GM23338 (cell line): ENCODE measurements at regions not wholly inside any gene's neighbourhood (a gene's known extent, or its start where the extent isn't known, plus 50 kb on each side); places are given as distances from the start of the nearest gene placed in this dataset.

Experiments
- ATAC-seq: fragments of 200-7000 bp; cut with Tn5 transposase; 3 replicates; pipeline ENCODE4 v1.9.1; 2020
- DNase-seq: peaks from one replicate; pipeline ENCODE4 v3.0.0-alpha.2; 2015; ENCODE audit warnings: low spot score
- H2AFZ ChIP-seq: fragments of 200-600 bp; sonication (generic); 2 replicates; pipeline ENCODE4 v1.8.0; 2016; ENCODE audit warnings: antibody characterized with exemption, mild to moderate bottlenecking, moderate library complexity
- H3F3A ChIP-seq: fragments of 200-600 bp; sonication (generic); replicated peaks from 2 replicates; pipeline ENCODE4 v1.8.0; 2017; ENCODE audit warnings: antibody characterized with exemption, mixed run types, low read depth
- H3K27ac ChIP-seq: fragments of 200-600 bp; sonication (generic); 2 replicates; pipeline ENCODE4 v1.6.1; 2016; ENCODE audit warnings: low read depth
- H3K27me3 ChIP-seq: fragments of 200-600 bp; sonication (generic); 2 replicates; pipeline ENCODE4 v1.8.0; 2016; ENCODE audit warnings: mild to moderate bottlenecking, mixed run types, moderate library complexity; ENCODE audit not compliant: insufficient read depth
- H3K36me3 ChIP-seq: fragments of 200-600 bp; sonication (generic); 2 replicates; pipeline ENCODE4 v1.8.0; 2016; ENCODE audit warnings: mild to moderate bottlenecking; ENCODE audit not compliant: insufficient read depth
- H3K4me1 ChIP-seq: fragments of 200-600 bp; sonication (generic); 2 replicates; pipeline ENCODE4 v1.8.0; 2016; ENCODE audit warnings: mild to moderate bottlenecking, moderate library complexity; ENCODE audit not compliant: insufficient read depth
- H3K4me2 ChIP-seq: fragments of 200-600 bp; sonication (generic); 2 replicates; pipeline ENCODE4 v1.7.1; 2017; ENCODE audit warnings: mixed run types
- H3K4me3 ChIP-seq: fragments of 200-600 bp; sonication (generic); 2 replicates; pipeline ENCODE4 v1.6.1; 2016; ENCODE audit warnings: mixed run types
- H3K79me2 ChIP-seq: fragments of 200-600 bp; sonication (generic); replicated peaks from 2 replicates; pipeline ENCODE4 v1.8.0; 2017; ENCODE audit warnings: mild to moderate bottlenecking; ENCODE audit not compliant: insufficient read depth
- H3K9me2 ChIP-seq: fragments of 200-600 bp; sonication (generic); 2 replicates; pipeline ENCODE4 v1.8.0; 2017; ENCODE audit not compliant: insufficient read depth
- H4K20me1 ChIP-seq: fragments of 200-600 bp; sonication (generic); replicated peaks from 2 replicates; pipeline ENCODE4 v1.8.0; 2017; ENCODE audit warnings: mild to moderate bottlenecking; ENCODE audit not compliant: insufficient read depth
- H3K27ac Mint-ChIP-seq: 2 replicates; pipeline ENCODE4 v1.8.0; 2020; ENCODE audit warnings: inconsistent platforms, mild to moderate bottlenecking, moderate library complexity, mixed read lengths
- H3K27me3 Mint-ChIP-seq: 3 replicates; pipeline ENCODE4 v1.8.0; 2022; ENCODE audit warnings: low read depth, mild to moderate bottlenecking, moderate library complexity, mixed read lengths, inconsistent platforms; ENCODE audit not compliant: insufficient read depth, poor library complexity
- H3K36me3 Mint-ChIP-seq: 3 replicates; pipeline ENCODE4 v1.8.0; 2021; ENCODE audit warnings: low read depth, mild to moderate bottlenecking, inconsistent platforms, moderate library complexity, mixed read lengths
- H3K4me1 Mint-ChIP-seq: 3 replicates; pipeline ENCODE4 v1.8.0; 2020; ENCODE audit warnings: mild to moderate bottlenecking, inconsistent platforms, mixed read lengths
- H3K4me3 Mint-ChIP-seq: 3 replicates; pipeline ENCODE4 v1.8.0; 2021; ENCODE audit warnings: moderate library complexity, mild to moderate bottlenecking, inconsistent platforms, mixed read lengths
- H3K9me3 Mint-ChIP-seq: 3 replicates; pipeline ENCODE4 v1.8.0; 2020; ENCODE audit warnings: moderate library complexity, mild to moderate bottlenecking, inconsistent platforms, mixed read lengths
- CREB1 ChIP-seq: fragments of 250-450 bp; sonication (Bioruptor Pico); IDR thresholded peaks from 2 replicates; pipeline ENCODE4 v1.5.0; 2020; ENCODE audit warnings: low read depth, mild to moderate bottlenecking, moderate library complexity
- CTCF ChIP-seq, 2 experiments: fragments of 200-600 bp in 1 of 2; sonication (generic) in 1 of 2; conservative IDR thresholded peaks; 2 replicates each; pipeline versions ENCODE4 v1.5.1 to v1.6.1; 2016 to 2017; ENCODE audit warnings: antibody characterized with exemption in 2 of 2, low read depth in 2 of 2, mild to moderate bottlenecking in 2 of 2, moderate library complexity in 1 of 2
- ETS1 ChIP-seq: IDR thresholded peaks from 2 replicates; pipeline ENCODE4 v1.6.1; 2016; ENCODE audit warnings: antibody characterized with exemption
- EZH2 ChIP-seq: fragments of 200-600 bp; sonication (generic); IDR thresholded peaks from one replicate; pipeline ENCODE4 v1.8.0; 2017; ENCODE audit warnings: antibody characterized with exemption, mild to moderate bottlenecking, low read depth; ENCODE audit not compliant: unreplicated experiment
- EZH2phosphoT487 ChIP-seq: fragments of 200-600 bp; sonication (generic); IDR thresholded peaks from one replicate; pipeline ENCODE4 v1.8.1; 2018; ENCODE audit warnings: antibody characterized with exemption; ENCODE audit not compliant: unreplicated experiment
- JUNB ChIP-seq: IDR thresholded peaks from one replicate; pipeline ENCODE4 v1.6.1; 2016; ENCODE audit warnings: antibody characterized with exemption; ENCODE audit not compliant: unreplicated experiment
- NANOG ChIP-seq: IDR thresholded peaks from 2 replicates; pipeline ENCODE4 v1.6.1; 2016; ENCODE audit warnings: antibody characterized with exemption, borderline replicate concordance
- POLR2AphosphoS5 ChIP-seq: IDR thresholded peaks from 2 replicates; pipeline ENCODE4 v1.6.1; 2016; ENCODE audit warnings: antibody characterized with exemption, low read depth
- REST ChIP-seq: IDR thresholded peaks from one replicate; pipeline ENCODE4 v1.6.1; 2018; ENCODE audit warnings: antibody characterized with exemption; ENCODE audit not compliant: unreplicated experiment
- STAT1 ChIP-seq: IDR thresholded peaks from one replicate; pipeline ENCODE4 v1.6.1; 2016; ENCODE audit warnings: antibody characterized with exemption; ENCODE audit not compliant: unreplicated experiment
- ZNF114 ChIP-seq: fragments of 250-450 bp; sonication (Bioruptor Pico); IDR thresholded peaks from 2 replicates; pipeline ENCODE4 v1.5.0; 2020; ENCODE audit warnings: mild to moderate bottlenecking, moderate library complexity
- ZNF331 ChIP-seq: fragments of 250-450 bp; sonication (Bioruptor Pico); IDR thresholded peaks from 2 replicates; pipeline ENCODE4 v1.5.0; 2020; ENCODE audit warnings: low read depth, mild to moderate bottlenecking, moderate library complexity
- ZNF462 ChIP-seq: fragments of 250-450 bp; sonication (Bioruptor Pico); IDR thresholded peaks from 2 replicates; pipeline ENCODE4 v1.5.0; 2020; ENCODE audit warnings: mild to moderate bottlenecking, moderate library complexity

DNA sequence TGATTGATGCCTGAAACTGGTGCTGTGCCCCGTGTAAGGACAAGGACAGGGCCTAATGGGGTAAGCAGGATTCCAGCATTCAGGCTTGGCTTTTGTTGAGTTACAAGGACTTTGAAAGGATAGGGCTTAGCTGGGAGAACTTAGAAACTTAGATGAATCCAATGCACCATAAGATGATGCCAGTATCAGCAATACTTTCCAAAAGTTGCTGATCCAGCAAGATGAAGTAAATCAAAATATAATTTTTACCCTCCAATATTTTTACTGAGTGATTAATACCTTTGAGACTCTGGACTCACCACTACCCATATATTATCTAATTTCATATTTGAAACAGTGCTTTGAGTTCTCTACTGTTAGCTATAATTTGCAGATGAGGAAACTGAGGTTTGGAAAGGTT is 354.5 kb upstream of the ATP5MC3 start:
- Mint-ChIP-seq H3K27ac (no peak overlapping the region), H3K4me3 (no peak overlapping the region), H3K9me3 (no peaks in the 10 kb centered on the region; the same call in 2 of the 3 replicates), H3K4me1 (no peaks in the 10 kb centered on the region; the same call in 2 of the 3 replicates), H3K27me3 (no peaks in the 10 kb centered on the region), H3K36me3 (no peaks in the 10 kb centered on the region)
- H2AFZ ChIP-seq, result no peak overlapping the region
- no peak; the same call in 2 of the 3 replicates for ATAC-seq
- H3K4me1 ChIP-seq, result no peaks in the 10 kb centered on the region
- TF ChIP-seq CREB1 (CRISPR knock-in tag), result no peak
- no peak for TF ChIP-seq ZNF114 (CRISPR knock-in tag)
- TF ChIP-seq EZH2phosphoT487, result no peak
- no peak for TF ChIP-seq NANOG
- TF ChIP-seq STAT1, result no peak
- TF ChIP-seq POLR2AphosphoS5, result no peak
- no peak for TF ChIP-seq ZNF462 (CRISPR knock-in tag)
- TF ChIP-seq ETS1, result no peak
- TF ChIP-seq JUNB, result no peak
- no peak for TF ChIP-seq CTCF (conservative IDR thresholded peaks at IDR 0.05; ENCODE audit: low read depth in 2 of 2)
- TF ChIP-seq ZNF331 (CRISPR knock-in tag), result no peak
- TF ChIP-seq EZH2, result no peak
- no peak for TF ChIP-seq REST
- H3K27me3 ChIP-seq, result no peaks in the 10 kb centered on the region
- H3K79me2 ChIP-seq, result no peaks in the 10 kb centered on the region
- H3K9me2 ChIP-seq, result 0 out of 2 replicates have a peak, but pooled peaks cover 2% of the 10 kb centered on the region
- DNase-seq, result no peak
- no peak overlapping the region for H3K27ac ChIP-seq
- no peaks in the 10 kb centered on the region for H3K36me3 ChIP-seq
- no peak overlapping the region for H3K4me2 ChIP-seq
- no peaks in the 10 kb centered on the region for H3F3A ChIP-seq
- H4K20me1 ChIP-seq, result no peaks in the 10 kb centered on the region
- H3K4me3 ChIP-seq, result no peak overlapping the region
